ENCODE measurements at regions not wholly inside any gene's neighbourhood (a gene's known extent, or its start where the extent isn't known, plus 50 kb on each side); places are given as distances from the start of the nearest gene placed in this dataset.

GRCh38 chr2:234243871-234244565 is 193.5 kb downstream of the SPP2 start:
- DNase-seq, result no peak

GRCh38 chr2:234242459-234242836 is 191.9 kb downstream of the SPP2 start:
- no peak for DNase-seq

- DNase-seq, result no peak
Measured at GRCh38 chr2:234241656-234242458, 191.4 kb downstream of the SPP2 start.

- no peak for DNase-seq
Measured at GRCh38 chr2:234240917-234241316, 190.4 kb downstream of the SPP2 start.

DNA sequence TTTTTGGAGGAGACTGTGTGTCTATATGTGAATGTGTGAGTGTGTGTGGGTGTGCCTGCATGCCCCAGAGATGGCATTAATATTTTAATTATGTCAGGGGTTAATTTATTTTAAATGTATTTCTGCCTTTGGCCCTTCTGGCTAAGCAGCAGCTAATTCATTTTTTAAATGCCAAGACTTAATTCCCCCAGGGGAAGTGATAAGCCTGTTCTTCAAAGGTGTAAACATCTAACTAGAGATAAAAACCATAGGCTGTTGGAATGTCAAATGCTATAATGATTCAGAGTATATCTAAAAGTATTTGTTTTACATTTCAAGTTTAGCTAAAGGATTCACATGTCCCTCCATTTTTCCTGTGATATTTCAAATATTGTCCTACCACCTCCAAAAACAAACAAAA is 184.7 kb downstream of the SPP2 start:
- DNase-seq, result no peak

GRCh38 chr2:234231460-234231859 is 181.0 kb downstream of the SPP2 start:
- DNase-seq, result no peak

- no peak for DNase-seq
Measured at GRCh38 chr2:234219046-234219310, 168.5 kb downstream of the SPP2 start.

DNA sequence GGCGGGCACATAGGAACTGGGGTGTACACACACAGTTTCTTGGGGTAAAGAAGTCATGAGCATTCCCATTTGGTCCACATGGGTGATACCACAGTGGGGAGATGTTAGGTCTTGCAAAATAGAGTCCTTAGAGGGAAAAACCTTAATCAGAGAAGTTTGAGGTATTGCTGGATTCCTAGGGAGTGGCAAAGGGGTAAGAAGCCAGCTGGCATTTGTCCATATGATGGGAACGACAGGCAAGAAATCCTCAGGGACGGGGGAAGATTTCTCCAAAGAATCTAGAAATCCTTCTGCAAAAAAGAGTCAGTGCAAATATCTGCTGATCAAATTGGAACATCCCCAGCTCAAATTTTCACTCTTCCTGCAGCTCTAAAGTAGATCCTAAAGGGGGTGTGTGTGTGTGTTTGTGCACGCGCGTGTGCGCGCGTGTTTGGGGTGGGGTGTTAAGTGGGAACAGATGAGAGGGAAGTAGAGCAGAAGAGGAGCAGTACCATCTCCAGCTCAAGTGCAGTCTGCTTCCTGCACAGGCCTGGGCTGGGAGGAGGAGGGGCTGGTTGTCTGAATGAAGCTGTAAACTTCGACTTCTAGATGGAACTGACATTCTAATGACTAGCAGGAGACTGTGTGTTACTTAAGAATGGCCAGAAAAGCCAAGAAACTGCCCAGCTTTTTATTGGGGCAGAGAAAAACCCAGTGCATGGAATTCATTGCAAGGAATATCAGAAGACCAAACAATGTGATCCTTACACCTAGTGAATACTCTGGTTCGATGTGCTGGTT is 168.0 kb downstream of the SPP2 start:
- DNase-seq, result peak; percentile 44

GRCh38 chr2:234212534-234212933 is 162.0 kb downstream of the SPP2 start:
- DNase-seq, result no peak

- DNase-seq, result no peak
Measured at GRCh38 chr2:234211797-234212196, 161.3 kb downstream of the SPP2 start.

DNA sequence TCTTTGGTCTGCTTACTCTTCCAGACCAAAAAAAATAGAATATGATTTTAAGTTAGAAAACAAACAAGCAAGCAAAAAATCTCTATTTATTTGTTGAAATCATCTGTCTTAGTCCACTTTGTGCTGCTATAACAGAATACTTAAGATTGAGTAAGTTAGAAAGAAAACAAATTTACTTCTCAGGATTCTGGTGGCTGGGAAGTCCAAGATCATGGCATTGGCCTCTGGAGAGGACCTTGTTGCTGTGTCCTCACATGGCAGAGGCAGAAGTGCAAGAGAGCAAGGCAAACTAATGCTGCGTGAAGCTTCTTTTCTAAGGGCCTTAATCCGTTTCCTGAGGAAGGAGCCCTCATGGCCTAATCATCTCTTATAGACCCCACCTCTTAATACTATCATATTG is 156.2 kb downstream of the SPP2 start:
- DNase-seq, result no peak

DNA sequence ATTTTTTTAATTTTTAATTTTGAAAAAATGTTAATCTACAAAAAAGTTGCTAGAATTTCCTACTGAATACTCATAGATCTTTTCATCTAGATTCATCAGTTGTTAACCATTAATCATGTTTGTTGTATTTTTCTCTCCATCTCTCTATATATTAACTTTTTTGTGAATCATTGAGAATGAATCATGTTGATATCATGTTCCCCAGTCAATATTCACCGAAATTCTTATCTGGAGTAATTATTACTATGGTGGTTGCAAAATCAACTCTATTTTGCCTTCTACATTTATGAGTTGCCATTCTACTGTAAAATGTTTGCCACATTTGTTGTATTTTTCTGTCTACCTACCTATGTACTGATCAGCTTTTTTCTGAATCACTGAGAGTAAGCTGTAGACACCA is 154.0 kb downstream of the SPP2 start:
- no peak for DNase-seq

DNA sequence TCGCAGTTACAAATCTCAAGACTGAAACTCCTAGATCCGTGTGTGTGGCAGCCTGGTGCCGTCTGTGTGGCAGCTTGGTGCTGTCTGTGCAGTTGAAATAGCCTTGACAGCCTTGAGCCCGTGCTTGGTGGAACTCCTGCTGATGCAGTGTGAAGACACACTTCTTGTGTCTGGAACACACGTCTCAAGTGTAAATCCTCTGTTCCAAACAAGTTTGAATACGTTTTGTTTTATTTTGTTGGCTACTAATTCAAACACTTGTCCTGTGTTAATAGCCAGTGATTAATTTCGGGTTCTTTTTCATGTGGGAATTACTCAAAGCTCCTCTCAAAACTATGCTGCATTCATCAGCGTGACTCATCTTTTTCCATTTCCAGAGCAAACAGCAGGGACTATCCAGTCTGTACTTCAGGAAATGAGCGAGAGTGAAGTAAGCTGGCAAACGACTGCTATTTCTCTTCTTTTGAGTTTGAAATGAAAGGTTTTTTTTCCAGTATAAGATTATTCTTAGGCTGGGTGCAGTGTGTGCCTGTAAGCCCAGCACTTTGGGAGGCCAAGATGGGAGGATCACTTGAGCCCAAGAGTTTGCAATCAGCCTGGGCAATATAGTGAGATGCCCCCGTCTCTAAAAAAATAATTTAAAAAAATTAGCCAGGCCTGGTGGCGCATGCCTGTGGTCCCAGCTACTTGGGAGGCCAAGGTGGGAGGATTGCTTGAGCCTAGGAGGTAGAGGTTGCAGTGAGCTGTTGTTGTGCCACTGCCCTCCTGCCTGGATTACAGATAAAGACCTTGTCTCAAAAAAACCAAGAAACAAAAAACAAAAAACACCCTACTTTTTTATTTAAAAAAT is 152.9 kb downstream of the SPP2 start:
- DNase-seq, result no peak

GRCh38 chr2:234202601-234203000 is 152.1 kb downstream of the SPP2 start:
- no peak for DNase-seq

DNA sequence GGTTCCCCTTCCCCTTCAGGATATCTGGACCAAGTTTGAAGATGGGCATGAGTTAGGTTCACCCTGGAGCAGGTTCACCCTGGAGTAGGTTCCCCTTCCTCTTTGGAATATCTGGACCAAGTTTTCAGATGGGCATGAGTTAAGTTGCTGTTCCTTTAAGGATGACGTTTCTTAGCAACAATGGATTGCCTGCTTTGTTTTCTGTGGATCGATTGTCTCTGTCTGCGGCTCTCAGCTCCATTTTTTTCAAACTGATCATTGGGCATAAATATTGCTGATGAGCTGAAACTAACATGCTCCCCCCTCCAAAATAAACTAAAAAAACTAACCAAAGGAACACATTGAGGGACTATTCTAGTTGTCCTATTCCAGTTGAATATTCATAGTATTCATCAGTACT is 149.5 kb downstream of the SPP2 start:
- no peak for DNase-seq

GRCh38 chr2:234198976-234199375 is 148.5 kb downstream of the SPP2 start:
- no peak for DNase-seq

- no peak for DNase-seq
Measured at GRCh38 chr2:234195516-234195915, 145.0 kb downstream of the SPP2 start.

DNA sequence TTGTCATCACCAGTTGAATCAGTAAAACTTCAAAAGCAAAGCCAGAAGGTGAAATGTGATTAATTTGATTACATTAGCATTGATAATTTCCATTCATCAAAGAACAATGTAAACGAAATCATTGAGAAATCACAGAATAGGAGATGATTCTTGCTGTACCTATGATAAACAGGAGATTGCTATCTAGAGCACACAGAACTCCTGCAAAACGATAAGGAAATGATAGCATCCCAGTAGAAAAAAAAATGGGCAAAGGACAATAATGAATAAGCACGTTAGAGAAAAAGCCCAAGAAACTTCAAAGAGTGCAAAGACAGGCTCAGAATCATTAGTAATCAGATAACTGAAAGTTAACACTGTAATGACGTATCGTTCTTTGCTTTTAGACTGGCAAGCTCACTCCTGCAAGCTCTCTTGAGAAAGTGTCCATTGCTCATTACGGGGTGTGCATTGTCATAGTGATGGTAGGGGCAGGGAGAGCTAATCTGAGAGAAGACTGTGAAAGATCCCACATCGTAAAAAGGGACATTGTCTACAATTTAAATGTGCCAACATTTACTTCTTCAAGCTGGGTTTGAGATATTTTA is 143.6 kb downstream of the SPP2 start:
- DNase-seq, result no peak

DNA sequence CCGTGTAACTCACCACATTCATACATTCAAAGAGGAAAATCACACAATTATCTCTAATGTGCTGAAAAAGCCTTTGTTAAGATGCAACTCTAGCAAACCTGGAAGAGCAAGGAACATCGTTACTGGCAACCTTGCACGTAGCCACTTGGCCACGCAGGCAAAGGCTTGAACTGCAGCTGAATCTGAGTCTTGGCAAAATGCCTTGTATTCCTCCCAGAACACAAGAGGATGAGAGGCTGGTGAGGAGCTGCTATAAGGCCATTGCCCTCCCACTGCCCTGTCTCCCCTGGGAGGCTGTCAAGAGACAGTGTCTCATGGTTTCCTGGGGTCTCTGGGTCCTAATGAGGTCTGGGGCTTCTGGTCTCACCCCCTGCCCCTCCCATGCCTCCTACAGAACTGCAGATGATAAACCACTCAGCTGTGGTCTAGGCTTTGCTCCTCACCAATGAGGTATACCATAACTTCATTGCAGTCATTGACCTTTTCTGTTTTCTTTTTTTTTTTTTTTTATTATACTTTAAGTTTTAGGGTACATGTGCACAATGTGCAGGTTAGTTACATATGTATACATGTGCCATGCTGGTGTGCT is 141.4 kb downstream of the SPP2 start:
- DNase-seq, result no peak

DNA sequence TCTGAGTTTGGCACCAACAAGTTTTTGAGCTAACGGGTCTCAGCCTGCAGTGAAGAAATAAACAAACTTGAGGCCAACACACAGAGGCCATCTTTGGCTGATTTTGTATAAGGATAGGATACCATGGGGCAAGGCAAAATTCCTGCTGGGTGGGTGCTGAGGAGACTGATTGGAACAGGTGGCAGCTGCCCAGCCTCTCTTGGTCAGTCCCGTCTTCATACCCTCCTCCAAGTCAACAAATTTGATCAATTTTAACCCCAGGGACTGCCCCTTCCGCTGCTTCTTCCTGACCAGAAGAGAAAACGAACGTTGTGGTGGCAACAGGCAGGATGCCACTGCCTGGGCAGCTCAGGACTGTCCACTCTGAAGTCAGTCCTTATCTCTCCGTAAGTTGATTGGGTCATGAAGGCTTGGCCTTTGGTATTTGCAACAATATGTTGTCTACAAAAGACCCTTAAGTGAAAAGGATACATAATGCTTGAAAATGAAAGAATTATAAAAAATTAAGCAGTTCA is 139.3 kb downstream of the SPP2 start:
- DNase-seq, result no peak

- no peak for DNase-seq
Measured at GRCh38 chr2:234189230-234189629, 138.7 kb downstream of the SPP2 start.

- DNase-seq, result no peak
Measured at GRCh38 chr2:234187646-234188174, 137.2 kb downstream of the SPP2 start.

All from left hindlimb (tissue), 1 donor.